ENCODE measurements at regions not wholly inside any gene's neighbourhood (a gene's known extent, or its start where the extent isn't known, plus 50 kb on each side); places are given as distances from the start of the nearest gene placed in this dataset.

- no peak for TF ChIP-seq CTCF (conservative IDR thresholded peaks at IDR 0.05; ENCODE audit: low read depth in 2 of 2)
- no peak for TF ChIP-seq POLR2AphosphoS5 (IDR thresholded peaks at IDR 0.05; ENCODE audit: low read depth)
- no peak for TF ChIP-seq ZNF462 (CRISPR knock-in tag; IDR thresholded peaks at IDR 0.05)
- no peak for TF ChIP-seq EZH2 (IDR thresholded peaks at IDR 0.05; ENCODE audit: low read depth, unreplicated experiment)
- no peak for TF ChIP-seq EZH2phosphoT487 (IDR thresholded peaks at IDR 0.05; ENCODE audit: unreplicated experiment)
- TF ChIP-seq REST (IDR thresholded peaks at IDR 0.05; ENCODE audit: unreplicated experiment), result no peak
- TF ChIP-seq ETS1 (IDR thresholded peaks at IDR 0.05), result no peak
- no peak for TF ChIP-seq JUNB (IDR thresholded peaks at IDR 0.05; ENCODE audit: unreplicated experiment)
- TF ChIP-seq CREB1 (CRISPR knock-in tag; IDR thresholded peaks at IDR 0.05; ENCODE audit: low read depth), result no peak
- no peak for TF ChIP-seq ZNF114 (CRISPR knock-in tag; IDR thresholded peaks at IDR 0.05)
- no peak for TF ChIP-seq NANOG (IDR thresholded peaks at IDR 0.05; ENCODE audit: borderline replicate concordance)
- no peak for TF ChIP-seq STAT1 (IDR thresholded peaks at IDR 0.05; ENCODE audit: unreplicated experiment)
- TF ChIP-seq ZNF331 (CRISPR knock-in tag; IDR thresholded peaks at IDR 0.05; ENCODE audit: low read depth), result no peak
Measured at GRCh38 chr7:18445483-18445882, 50.1 kb upstream of the HDAC9 start.

All from GM23338 (cell line).